ENCODE measurements at regions not wholly inside any gene's neighbourhood (a gene's known extent, or its start where the extent isn't known, plus 50 kb on each side); places are given as distances from the start of the nearest gene placed in this dataset.

- TF ChIP-seq CTCF (IDR thresholded peaks at IDR 0.05; ENCODE audit: poor library complexity) (no peak), EZH2phosphoT487 (IDR thresholded peaks at IDR 0.05; ENCODE audit: low read depth, severe bottlenecking, unreplicated experiment) (no peak)
Measured at GRCh38 chr2:118325321-118325955, 237.2 kb downstream of the INSIG2 start.

Data from hepatocyte (in vitro differentiated cells).